HG03378 (cell line): ENCODE measurements at regions not wholly inside any gene's neighbourhood (a gene's known extent, or its start where the extent isn't known, plus 50 kb on each side); places are given as distances from the start of the nearest gene placed in this dataset.
"Not testable (repeated sequence)": the region's sequence is repeated elsewhere in the genome, so short reads cannot be mapped to it uniquely, and the experiment has no call there.

ENCODE experiments used
- ATAC-seq: cut with Tn5 transposase; IDR thresholded peaks from one replicate; pipeline ENCODE4 v1.9.1; 2021; ENCODE audit warnings: mild to moderate bottlenecking, moderate library complexity; ENCODE audit not compliant: unreplicated experiment

- ATAC-seq, result no peak
These were observed 51.2 kb upstream of the RDX start for GRCh38 chr11:110347660-110348059.

DNA sequence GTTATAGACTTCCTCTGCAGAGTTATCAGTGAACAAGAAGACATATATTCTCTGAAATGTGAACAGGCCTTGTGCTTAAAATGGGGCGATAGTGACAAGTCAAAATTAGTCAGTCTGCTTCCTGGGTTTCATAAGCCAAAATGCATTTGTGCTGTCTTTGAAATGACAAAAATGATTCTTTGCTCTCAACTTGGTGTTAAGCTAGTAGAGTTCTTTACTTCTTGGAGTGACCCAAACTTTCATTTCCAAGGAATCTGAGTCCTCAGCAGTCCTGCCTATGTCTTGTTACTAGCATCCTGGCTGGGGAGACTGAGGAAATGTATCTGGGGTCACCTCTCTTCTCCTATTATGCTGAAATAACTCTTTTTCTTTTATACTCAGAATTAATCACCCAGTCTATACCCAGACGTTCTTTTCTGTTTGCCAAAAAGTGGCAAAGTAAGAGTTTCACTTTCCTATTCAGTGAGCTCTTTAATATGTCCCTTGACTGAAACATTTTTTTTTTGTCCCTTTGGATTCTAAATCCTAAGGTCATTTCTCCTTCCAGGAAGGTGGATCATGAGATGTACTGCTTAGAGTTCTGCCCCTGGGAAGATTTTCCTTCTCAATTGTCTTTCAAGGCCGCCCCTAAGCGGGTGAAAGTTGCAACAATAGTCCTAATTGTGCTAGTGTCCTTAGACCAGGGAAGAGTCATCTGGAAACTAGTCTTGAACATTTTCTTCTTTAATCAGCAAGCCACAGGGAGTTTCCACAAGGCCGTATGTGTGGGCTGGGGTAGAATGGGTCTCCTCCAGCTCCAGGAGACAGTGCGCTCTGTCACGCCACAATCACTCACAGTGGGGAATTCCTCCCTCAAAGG is 53.0 kb upstream of the RDX start:
- peak; percentile 88 for ATAC-seq

- not testable (repeated sequence) for ATAC-seq
These were observed 53.6 kb upstream of the RDX start for GRCh38 chr11:110349997-110350383.

DNA sequence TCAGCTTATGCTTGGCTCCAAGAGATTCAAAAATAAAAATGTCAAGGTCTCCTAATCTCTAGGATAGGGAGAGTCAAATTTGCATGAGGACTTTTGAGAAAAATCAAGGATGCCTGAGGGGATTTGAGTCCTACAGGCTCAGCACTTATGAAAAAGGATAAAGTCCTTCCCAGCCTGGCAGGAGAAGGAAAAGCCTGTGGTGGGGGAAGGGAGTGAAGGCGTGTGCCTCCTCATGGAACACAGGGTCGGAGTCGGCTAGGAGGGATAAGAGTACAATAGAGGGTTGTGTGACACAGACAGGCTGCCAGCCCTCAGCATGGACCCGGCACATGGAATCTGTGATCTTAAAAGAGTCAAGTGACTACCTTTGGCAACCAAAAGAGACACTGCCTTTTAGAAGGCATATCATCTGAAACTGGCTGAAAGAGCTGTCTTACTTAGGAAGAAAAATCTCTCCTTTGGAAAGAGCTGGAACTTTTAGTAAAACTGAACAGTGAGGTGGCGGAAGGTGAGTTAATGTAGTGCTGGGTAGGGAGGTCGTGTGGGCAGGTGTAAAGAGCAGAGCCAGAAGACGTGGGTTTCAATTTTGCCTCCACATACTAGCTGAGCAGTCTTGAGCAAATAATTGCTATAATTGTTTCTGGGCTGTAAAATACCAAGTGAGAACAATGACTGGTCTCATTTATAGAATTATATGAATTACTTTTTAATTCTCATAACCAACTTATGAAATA is 58.8 kb upstream of the RDX start:
- no peak for ATAC-seq

- ATAC-seq, result no peak
These were observed 60.6 kb upstream of the RDX start for GRCh38 chr11:110356762-110357671.

- no peak for ATAC-seq
These were observed 61.9 kb upstream of the RDX start for GRCh38 chr11:110358336-110358735.

DNA sequence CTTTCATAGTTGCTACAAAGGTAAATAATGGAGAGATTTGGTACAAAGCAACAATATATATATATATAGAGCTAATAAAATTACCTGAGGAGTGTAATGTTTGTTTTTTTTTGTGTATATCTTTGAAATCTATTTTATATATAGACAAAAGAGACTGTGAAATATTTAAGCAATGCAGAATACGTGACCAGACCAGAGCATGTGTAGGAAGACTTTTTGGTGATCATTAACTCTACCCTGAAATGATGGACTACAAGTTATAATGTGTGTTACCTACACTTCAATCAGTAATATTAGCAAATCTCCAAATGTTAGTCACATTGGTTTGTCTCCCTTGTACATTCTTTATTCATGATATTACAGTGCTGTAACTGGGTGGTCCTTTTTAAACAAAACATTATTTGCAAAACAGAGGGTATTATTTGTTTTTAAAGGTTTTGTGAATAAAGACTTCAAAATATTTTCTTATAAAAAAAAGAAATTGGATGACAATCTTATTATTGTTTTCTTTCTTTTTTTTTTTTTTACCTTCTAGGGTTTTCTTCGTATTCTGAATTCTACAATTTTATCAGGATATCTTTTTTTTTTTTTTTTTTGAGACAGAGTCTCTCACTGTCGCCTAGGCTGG is 64.5 kb upstream of the RDX start:
- ATAC-seq, result not testable (repeated sequence)

DNA sequence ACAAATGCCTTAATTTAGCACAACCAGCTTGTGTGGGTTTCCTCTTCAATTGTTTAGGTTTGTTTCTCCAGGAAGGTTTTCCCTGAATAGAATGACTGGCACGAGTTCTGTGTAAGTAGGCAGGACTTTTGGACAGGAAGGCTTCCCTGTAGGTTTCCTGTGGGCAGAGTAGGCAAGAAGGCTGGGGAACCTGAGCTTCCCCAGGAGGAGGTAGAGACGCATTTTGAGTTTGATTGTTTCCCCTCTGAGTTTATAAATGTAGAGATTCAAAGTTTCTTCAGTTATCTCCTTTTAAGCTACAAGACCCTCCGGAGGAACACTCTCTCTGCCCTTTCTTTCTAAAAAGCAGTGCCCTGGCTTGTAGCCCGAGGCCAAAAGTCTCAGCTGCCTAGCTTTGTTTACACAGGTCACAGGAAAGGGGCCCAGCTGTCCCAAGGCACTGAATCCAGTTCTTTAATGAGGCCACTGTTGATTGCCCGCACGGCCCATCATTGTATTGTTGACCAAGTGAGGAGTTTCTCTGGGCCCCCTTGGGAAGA is 66.6 kb upstream of the RDX start:
- ATAC-seq, result no peak

DNA sequence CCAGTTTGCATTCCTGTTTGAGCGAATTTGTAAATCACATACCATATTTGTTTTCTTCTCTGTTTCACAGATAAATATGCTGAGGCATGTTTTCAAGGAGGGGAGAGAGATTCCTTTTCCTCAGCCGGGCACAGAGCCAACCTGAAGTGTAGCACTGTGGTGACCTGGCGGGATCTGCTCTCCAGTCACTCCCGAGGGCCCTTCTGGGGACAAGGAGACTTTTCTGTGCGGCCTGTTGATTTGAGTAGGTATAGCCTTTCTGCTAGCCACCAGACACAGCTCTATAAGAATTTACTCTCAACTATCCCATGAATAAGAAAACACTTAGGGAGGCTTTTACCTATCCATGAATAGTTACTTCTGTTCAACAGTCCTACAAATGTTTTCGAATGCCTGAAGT is 63.5 kb upstream of the FDX1 start:
- no peak for ATAC-seq

GRCh38 chr11:110367571-110367970 is 62.2 kb upstream of the FDX1 start:
- no peak for ATAC-seq

- ATAC-seq, result no peak
These were observed 58.7 kb upstream of the FDX1 start for GRCh38 chr11:110371084-110371483.

DNA sequence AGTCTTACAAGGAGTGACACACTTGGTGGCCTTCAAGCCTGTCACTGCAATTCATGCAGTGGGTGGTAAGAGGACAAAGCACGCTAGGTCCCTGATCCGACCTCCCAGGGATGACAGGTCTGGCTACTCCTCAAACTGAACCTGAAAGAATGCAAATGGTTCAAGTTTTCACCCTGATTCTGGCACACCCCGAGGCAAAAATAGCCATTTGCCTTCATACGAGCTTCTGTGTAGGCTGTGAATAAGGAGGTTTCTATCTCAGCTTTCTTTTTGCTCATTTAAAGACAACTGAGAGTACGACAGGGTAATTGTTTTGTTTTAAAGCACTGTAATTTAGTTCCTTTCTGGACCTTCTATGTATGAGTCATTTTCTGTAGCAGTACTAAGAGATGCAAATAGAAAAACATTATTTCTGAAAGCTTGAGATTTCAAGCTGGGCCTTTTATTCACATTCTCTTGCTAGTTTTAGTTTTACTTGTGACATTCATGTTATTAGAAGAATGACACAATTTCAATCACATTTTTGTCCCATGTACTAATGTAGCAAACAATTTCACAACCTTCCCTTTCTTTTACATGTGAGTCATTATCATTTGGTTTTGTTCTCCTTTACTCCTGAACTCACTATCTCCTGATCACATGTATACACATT is 56.6 kb upstream of the FDX1 start:
- peak; percentile 93 for ATAC-seq

DNA sequence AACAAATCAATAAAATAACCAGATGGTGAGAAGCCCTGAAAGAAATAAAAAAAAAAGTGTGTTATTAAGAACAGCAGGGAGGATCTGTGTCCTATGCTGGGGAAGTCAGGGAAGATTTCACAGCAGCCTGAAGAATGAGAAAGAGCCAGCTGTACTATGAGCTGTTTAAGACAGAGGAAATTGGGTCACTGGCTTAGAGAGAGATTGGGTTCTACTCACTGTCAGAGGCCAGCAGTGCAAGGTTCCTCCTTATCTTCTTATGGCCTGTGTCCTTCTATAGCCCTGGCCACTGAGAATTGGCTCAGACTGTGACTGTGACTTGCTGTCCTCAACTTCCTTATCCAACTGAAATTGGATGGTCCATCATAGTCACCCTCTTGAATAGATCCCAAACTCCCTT is 54.8 kb upstream of the FDX1 start:
- ATAC-seq, result no peak

GRCh38 chr11:110375351-110375750 is 54.4 kb upstream of the FDX1 start:
- ATAC-seq, result no peak

- no peak for ATAC-seq
These were observed 53.7 kb upstream of the FDX1 start for GRCh38 chr11:110376021-110376420.

DNA sequence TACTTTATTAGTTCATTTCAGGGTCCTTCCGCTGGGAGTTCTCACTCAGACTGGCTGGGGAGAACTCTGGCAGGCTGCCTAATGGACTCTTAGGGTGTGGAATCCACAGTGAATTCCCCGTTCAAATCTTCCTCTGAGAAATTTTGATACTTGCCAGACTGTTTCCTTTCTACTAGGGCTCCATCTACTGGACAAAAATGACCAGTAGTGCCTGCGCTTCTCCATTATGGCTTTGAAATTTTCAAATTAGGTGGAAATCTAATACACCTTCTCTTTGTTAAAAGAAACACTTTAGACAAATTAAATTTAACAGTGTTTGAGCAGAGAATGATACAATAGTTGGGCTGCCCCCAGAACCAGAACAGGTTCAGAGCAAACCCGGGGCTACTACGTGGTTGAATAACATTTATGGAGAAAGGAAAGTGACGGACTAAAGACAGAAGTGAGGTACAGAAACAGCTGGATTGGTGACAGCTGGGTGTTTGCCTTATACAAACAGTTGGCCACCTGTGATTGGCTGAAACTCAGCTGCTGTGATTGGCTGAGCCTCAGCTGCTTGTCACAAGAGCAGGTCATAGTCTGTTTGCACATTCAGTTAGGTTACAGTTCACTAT is 52.9 kb upstream of the FDX1 start:
- ATAC-seq, result no peak

- no peak for ATAC-seq
These were observed 52.3 kb upstream of the FDX1 start for GRCh38 chr11:110377434-110377833.

DNA sequence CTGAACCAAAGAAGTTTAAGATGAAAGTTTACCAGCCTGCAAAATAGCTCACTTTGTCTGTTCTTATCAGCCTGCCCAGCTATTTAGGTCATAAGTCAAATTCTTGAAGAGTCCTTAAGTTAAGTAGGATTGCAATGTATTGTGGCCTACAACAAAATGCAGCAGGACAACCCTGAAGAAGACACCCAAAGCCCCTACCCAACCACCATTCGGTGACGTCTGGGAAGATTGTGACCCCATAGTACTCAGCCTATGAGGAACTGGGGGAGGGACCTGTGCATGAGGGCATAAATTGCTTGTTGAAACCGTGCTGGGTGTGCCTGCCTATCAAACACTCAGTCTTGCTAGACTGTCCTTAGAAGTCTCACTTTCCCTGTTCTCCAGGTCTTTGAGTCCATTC is 50.5 kb upstream of the FDX1 start:
- ATAC-seq, result no peak

DNA sequence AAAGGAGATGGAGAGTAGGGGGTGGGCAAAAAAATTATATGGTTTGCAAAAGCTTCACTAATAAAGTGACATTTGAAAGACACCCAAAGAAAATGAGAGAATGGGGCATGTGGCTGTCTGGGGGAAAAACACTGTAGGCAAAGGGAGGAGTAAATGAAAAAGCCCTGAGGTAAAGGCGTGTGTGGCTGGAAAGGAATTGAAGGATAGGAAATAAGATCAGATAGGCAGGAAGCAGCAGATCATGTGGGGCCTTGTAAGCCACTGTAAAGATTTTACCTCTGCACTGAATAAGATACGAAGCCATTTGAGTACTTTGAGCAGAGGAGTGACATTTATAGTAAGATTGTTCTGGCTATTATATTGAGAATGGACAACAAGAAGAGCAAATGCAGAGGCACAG is 49.8 kb upstream of the FDX1 start:
- ATAC-seq, result no peak
